OCI-LY1 (cell line): ENCODE measurements at regions not wholly inside any gene's neighbourhood (a gene's known extent, or its start where the extent isn't known, plus 50 kb on each side); places are given as distances from the start of the nearest gene placed in this dataset.

Experiments used
- CTCF ChIP-seq: fragments of 200-600 bp; sonication (generic), shearing (Covaris generic); IDR thresholded peaks from 2 replicates; pipeline ENCODE4 v1.5.1; 2017; ENCODE audit warnings: mild to moderate bottlenecking, antibody characterized with exemption, low read length, moderate library complexity, mixed read lengths
- EZH2 ChIP-seq: fragments of 200-600 bp; sonication (generic), shearing (Covaris generic); IDR thresholded peaks from 2 replicates; pipeline ENCODE4 v1.8.0; 2017; ENCODE audit warnings: borderline replicate concordance, mixed run types, mild to moderate bottlenecking, antibody characterized with exemption, low read length, moderate library complexity, mixed read lengths

- no peak for TF ChIP-seq CTCF
- TF ChIP-seq EZH2 = no peak
These were observed 401.2 kb downstream of the TNS1 start for GRCh38 chr2:217601601-217602000.
